Gastroesophageal sphincter (tissue), 3 donors: ENCODE measurements at regions not wholly inside any gene's neighbourhood (a gene's known extent, or its start where the extent isn't known, plus 50 kb on each side); places are given as distances from the start of the nearest gene placed in this dataset.

Source experiments
- EP300 ChIP-seq: sonication (generic); formaldehyde crosslinking; IDR thresholded peaks from one replicate; pipeline ENCODE4 v1.6.1; 2017; ENCODE audit warnings: antibody characterized with exemption, mild to moderate bottlenecking
- POLR2A ChIP-seq, 2 donors: fragments of 450-650 bp; IDR thresholded peaks; one replicate each; pipeline ENCODE4 v1.6.1; 2017; ENCODE audit warnings: antibody characterized with exemption in 2 of 2, mild to moderate bottlenecking in 2 of 2, moderate library complexity in 1 of 2
- POLR2AphosphoS5 ChIP-seq: sonication (generic); formaldehyde crosslinking; IDR thresholded peaks from one replicate; pipeline ENCODE4 v1.6.1; 2017; ENCODE audit warnings: antibody characterized with exemption
- TF ChIP-seq, protein P1 (sequence below), 4 experiments: fragments of 200-600 bp in 2 of 4; fragments of 450-650 bp in 2 of 4; sonication (generic) in 1 of 4; IDR thresholded peaks; one replicate each; pipeline ENCODE4 v1.5.1; 2017 to 2019; ENCODE audit warnings: antibody characterized with exemption in 4 of 4, mild to moderate bottlenecking in 2 of 4, moderate library complexity in 2 of 4

GRCh38 chr10:104557966-104558365 is 83.1 kb upstream of the SORCS3 start:
- TF ChIP-seq EP300 (no peak), POLR2AphosphoS5 (no peak), POLR2A (IDR thresholded peaks at IDR 0.05) (no peak)
- TF ChIP-seq, protein P1, sequence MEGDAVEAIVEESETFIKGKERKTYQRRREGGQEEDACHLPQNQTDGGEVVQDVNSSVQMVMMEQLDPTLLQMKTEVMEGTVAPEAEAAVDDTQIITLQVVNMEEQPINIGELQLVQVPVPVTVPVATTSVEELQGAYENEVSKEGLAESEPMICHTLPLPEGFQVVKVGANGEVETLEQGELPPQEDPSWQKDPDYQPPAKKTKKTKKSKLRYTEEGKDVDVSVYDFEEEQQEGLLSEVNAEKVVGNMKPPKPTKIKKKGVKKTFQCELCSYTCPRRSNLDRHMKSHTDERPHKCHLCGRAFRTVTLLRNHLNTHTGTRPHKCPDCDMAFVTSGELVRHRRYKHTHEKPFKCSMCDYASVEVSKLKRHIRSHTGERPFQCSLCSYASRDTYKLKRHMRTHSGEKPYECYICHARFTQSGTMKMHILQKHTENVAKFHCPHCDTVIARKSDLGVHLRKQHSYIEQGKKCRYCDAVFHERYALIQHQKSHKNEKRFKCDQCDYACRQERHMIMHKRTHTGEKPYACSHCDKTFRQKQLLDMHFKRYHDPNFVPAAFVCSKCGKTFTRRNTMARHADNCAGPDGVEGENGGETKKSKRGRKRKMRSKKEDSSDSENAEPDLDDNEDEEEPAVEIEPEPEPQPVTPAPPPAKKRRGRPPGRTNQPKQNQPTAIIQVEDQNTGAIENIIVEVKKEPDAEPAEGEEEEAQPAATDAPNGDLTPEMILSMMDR (IDR thresholded peaks at IDR 0.05): no peak
